GM23338 (cell line): ENCODE measurements at regions not wholly inside any gene's neighbourhood (a gene's known extent, or its start where the extent isn't known, plus 50 kb on each side); places are given as distances from the start of the nearest gene placed in this dataset.

Source experiments
- CREB1 ChIP-seq: fragments of 250-450 bp; sonication (Bioruptor Pico); IDR thresholded peaks from 2 replicates; pipeline ENCODE4 v1.5.0; 2020; ENCODE audit warnings: low read depth, mild to moderate bottlenecking, moderate library complexity
- EZH2 ChIP-seq: fragments of 200-600 bp; sonication (generic); IDR thresholded peaks from one replicate; pipeline ENCODE4 v1.8.0; 2017; ENCODE audit warnings: antibody characterized with exemption, mild to moderate bottlenecking, low read depth; ENCODE audit not compliant: unreplicated experiment
- EZH2phosphoT487 ChIP-seq: fragments of 200-600 bp; sonication (generic); IDR thresholded peaks from one replicate; pipeline ENCODE4 v1.8.1; 2018; ENCODE audit warnings: antibody characterized with exemption; ENCODE audit not compliant: unreplicated experiment
- JUNB ChIP-seq: IDR thresholded peaks from one replicate; pipeline ENCODE4 v1.6.1; 2016; ENCODE audit warnings: antibody characterized with exemption; ENCODE audit not compliant: unreplicated experiment
- NANOG ChIP-seq: IDR thresholded peaks from 2 replicates; pipeline ENCODE4 v1.6.1; 2016; ENCODE audit warnings: antibody characterized with exemption, borderline replicate concordance
- POLR2AphosphoS5 ChIP-seq: IDR thresholded peaks from 2 replicates; pipeline ENCODE4 v1.6.1; 2016; ENCODE audit warnings: antibody characterized with exemption, low read depth
- STAT1 ChIP-seq: IDR thresholded peaks from one replicate; pipeline ENCODE4 v1.6.1; 2016; ENCODE audit warnings: antibody characterized with exemption; ENCODE audit not compliant: unreplicated experiment
- ZNF114 ChIP-seq: fragments of 250-450 bp; sonication (Bioruptor Pico); IDR thresholded peaks from 2 replicates; pipeline ENCODE4 v1.5.0; 2020; ENCODE audit warnings: mild to moderate bottlenecking, moderate library complexity
- ZNF331 ChIP-seq: fragments of 250-450 bp; sonication (Bioruptor Pico); IDR thresholded peaks from 2 replicates; pipeline ENCODE4 v1.5.0; 2020; ENCODE audit warnings: low read depth, mild to moderate bottlenecking, moderate library complexity
- TF ChIP-seq, protein P1 (sequence below), 2 experiments: fragments of 200-600 bp in 1 of 2; sonication (generic) in 1 of 2; conservative IDR thresholded peaks; 2 replicates each; pipeline versions ENCODE4 v1.5.1 to v1.6.1; 2016 to 2017; ENCODE audit warnings: antibody characterized with exemption in 2 of 2, low read depth in 2 of 2, mild to moderate bottlenecking in 2 of 2, moderate library complexity in 1 of 2
- TF ChIP-seq, protein P2 (sequence below): IDR thresholded peaks from one replicate; pipeline ENCODE4 v1.6.1; 2018; ENCODE audit warnings: antibody characterized with exemption; ENCODE audit not compliant: unreplicated experiment
- TF ChIP-seq, protein P3 (sequence below): IDR thresholded peaks from 2 replicates; pipeline ENCODE4 v1.6.1; 2016; ENCODE audit warnings: antibody characterized with exemption

GRCh38 chr1:36714301-36714700 is 231.6 kb upstream of the CSF3R start:
- no peak for TF ChIP-seq POLR2AphosphoS5
- TF ChIP-seq, protein P1, sequence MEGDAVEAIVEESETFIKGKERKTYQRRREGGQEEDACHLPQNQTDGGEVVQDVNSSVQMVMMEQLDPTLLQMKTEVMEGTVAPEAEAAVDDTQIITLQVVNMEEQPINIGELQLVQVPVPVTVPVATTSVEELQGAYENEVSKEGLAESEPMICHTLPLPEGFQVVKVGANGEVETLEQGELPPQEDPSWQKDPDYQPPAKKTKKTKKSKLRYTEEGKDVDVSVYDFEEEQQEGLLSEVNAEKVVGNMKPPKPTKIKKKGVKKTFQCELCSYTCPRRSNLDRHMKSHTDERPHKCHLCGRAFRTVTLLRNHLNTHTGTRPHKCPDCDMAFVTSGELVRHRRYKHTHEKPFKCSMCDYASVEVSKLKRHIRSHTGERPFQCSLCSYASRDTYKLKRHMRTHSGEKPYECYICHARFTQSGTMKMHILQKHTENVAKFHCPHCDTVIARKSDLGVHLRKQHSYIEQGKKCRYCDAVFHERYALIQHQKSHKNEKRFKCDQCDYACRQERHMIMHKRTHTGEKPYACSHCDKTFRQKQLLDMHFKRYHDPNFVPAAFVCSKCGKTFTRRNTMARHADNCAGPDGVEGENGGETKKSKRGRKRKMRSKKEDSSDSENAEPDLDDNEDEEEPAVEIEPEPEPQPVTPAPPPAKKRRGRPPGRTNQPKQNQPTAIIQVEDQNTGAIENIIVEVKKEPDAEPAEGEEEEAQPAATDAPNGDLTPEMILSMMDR (conservative IDR thresholded peaks at IDR 0.05; ENCODE audit: low read depth in 2 of 2), result no peak
- no peak for TF ChIP-seq EZH2phosphoT487
- TF ChIP-seq STAT1, result no peak
- TF ChIP-seq EZH2, result no peak
- TF ChIP-seq CREB1 (CRISPR knock-in tag), result no peak
- TF ChIP-seq, protein P2, sequence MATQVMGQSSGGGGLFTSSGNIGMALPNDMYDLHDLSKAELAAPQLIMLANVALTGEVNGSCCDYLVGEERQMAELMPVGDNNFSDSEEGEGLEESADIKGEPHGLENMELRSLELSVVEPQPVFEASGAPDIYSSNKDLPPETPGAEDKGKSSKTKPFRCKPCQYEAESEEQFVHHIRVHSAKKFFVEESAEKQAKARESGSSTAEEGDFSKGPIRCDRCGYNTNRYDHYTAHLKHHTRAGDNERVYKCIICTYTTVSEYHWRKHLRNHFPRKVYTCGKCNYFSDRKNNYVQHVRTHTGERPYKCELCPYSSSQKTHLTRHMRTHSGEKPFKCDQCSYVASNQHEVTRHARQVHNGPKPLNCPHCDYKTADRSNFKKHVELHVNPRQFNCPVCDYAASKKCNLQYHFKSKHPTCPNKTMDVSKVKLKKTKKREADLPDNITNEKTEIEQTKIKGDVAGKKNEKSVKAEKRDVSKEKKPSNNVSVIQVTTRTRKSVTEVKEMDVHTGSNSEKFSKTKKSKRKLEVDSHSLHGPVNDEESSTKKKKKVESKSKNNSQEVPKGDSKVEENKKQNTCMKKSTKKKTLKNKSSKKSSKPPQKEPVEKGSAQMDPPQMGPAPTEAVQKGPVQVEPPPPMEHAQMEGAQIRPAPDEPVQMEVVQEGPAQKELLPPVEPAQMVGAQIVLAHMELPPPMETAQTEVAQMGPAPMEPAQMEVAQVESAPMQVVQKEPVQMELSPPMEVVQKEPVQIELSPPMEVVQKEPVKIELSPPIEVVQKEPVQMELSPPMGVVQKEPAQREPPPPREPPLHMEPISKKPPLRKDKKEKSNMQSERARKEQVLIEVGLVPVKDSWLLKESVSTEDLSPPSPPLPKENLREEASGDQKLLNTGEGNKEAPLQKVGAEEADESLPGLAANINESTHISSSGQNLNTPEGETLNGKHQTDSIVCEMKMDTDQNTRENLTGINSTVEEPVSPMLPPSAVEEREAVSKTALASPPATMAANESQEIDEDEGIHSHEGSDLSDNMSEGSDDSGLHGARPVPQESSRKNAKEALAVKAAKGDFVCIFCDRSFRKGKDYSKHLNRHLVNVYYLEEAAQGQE, result no peak
- no peak for TF ChIP-seq JUNB
- TF ChIP-seq, protein P3, sequence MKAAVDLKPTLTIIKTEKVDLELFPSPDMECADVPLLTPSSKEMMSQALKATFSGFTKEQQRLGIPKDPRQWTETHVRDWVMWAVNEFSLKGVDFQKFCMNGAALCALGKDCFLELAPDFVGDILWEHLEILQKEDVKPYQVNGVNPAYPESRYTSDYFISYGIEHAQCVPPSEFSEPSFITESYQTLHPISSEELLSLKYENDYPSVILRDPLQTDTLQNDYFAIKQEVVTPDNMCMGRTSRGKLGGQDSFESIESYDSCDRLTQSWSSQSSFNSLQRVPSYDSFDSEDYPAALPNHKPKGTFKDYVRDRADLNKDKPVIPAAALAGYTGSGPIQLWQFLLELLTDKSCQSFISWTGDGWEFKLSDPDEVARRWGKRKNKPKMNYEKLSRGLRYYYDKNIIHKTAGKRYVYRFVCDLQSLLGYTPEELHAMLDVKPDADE, result no peak
- TF ChIP-seq ZNF331 (CRISPR knock-in tag), result no peak
- no peak for TF ChIP-seq ZNF114 (CRISPR knock-in tag)
- TF ChIP-seq NANOG, result no peak
